COLO668 (cell line): ENCODE measurements at regions not wholly inside any gene's neighbourhood (a gene's known extent, or its start where the extent isn't known, plus 50 kb on each side); places are given as distances from the start of the nearest gene placed in this dataset.
A peak's percentile ranks its signal among the peaks of the same experiment; 100 is the strongest.
"Not testable (repeated sequence)": the region's sequence is repeated elsewhere in the genome, so short reads cannot be mapped to it uniquely, and the experiment has no call there.

Source experiments
- DNase-seq: peaks from one replicate; lab custom pipeline; 2025; ENCODE audit not compliant: unreplicated experiment; lab: John Stamatoyannopoulos, UW

DNA sequence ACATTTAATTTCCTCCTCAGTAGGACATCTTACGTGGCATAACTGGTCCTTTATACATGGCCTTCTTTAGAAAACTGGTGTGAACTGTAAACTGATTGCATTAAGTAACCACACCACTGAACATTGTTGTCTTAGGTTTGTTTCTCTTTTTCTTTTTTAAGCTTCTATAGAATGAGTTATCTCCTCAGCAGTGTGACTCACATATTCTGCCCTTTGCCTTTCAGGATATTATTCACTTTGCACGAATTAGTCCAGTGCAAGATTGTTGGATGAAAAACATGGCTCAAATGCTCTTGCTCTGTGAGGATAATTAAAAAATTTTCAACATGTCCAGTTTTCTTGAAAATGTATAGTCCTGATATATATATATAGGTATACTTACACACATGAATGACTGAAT lies 147.6 kb downstream of the KBTBD8 start:
- no peak for DNase-seq

DNA sequence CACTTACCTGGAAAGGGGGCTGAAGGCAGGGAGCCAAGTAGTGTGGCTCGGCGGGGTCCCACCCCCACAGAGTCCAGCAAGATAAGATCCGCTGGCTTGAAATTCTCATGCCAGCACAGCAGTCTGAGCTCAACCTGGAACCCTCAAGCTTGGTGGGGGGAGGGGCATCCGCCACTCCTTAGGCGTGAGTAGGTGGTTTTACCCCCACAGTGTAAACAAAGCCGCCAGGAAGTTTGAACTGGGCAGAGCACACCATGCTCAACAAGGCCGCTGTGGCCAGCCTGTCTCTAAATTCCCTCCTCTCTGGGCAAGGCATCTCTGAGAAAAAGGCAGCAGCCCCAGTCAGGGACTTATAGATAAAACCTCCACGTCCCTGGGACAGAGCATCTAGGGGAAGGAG lies 156.3 kb downstream of the KBTBD8 start:
- peak; percentile 7 for DNase-seq

DNA sequence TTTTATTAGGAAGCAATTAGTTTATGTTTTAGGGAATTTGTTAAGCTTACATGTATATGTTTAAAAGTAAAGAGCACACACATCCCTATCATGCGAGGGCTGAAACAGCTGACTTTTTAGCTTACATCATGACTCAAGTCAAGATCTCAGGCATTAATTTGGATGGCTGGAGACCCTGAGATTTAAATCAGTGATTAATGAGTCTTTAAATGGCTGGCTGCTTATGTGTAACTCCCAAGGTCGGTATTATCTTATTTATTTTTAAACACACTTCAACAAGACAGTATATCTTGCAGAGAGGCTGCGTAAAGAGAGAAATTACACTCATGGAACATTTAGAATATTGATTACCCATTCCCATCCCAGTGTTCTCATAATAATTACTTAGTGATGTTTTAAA lies 169.4 kb downstream of the KBTBD8 start:
- DNase-seq = no peak

DNA sequence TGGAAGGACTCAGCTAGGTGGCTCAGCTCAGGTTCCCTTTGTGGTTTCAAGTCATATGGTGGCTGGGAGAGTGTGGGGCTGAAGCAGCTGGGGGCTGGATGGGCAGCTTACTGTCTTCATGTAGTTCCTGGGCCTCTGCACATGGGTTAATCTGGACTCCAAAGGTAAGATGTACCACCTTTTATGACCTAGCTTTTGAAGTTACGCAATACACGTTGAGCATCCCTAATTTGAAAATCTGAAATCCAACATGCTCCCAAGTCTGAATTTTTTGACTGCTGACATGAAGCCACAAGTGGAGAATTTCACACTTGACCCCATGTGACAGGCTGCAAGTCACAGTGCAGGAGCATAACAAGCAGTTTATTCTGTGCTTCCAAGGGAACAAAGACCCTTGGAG lies 173.7 kb downstream of the KBTBD8 start:
- DNase-seq = no peak

DNA sequence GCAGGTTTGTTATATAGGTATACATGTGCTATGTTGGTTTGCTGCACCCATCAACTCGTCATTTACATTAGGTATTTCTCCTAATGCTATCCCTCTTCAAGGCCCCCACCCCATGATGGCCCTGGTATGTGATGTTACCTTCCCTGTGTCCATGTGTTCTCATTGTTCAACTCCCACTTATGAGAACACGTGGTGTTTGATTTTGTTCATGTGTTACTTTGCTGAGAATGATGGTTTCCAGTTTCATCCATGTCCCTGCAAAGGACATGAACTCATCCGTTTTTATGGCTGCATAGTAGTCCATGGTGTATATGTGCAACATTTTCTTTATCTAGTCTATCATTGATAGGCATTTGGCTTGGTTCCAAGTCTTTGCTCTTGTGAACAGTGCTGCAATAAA lies 175.0 kb downstream of the KBTBD8 start:
- not testable (repeated sequence) for DNase-seq

DNA sequence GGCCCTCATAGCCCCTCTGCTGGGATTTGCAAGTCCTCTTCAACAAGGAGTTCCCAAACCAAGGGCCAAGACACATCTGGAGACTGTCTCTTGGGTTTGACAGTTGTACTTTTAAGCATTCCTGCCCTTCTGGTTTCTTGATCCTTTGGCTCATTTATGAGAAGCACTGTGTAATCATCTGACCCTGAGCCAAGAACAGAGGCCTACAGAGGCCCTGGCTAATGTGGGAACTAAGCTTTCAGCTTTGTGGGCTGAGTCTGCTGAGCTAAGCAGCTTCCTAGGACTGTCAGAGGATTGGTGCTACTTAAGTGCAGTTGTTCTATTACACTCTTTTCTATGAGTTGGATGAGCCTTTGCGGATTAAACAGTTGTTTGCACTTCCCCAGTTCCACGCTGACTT lies 178.3 kb downstream of the KBTBD8 start:
- DNase-seq = no peak

DNA sequence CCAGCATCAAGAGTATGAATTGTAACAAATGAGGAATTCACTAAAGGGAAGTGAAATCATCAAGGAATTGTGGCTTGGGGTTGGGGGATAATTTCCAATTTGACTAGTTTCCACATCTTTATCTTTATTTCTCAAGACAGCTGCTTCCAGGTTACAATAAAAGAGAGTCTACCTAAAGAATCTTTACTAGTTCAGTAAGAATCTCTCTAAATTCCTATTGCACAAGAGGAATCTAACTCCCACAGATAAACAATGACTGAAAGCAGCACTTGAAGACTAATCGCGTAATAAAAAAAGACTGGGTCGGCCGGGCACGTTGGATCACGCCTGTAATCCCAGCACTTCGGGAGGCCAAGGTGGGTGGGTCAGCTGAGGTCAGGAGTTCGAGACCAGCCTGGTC lies 194.4 kb downstream of the KBTBD8 start:
- DNase-seq = no peak

DNA sequence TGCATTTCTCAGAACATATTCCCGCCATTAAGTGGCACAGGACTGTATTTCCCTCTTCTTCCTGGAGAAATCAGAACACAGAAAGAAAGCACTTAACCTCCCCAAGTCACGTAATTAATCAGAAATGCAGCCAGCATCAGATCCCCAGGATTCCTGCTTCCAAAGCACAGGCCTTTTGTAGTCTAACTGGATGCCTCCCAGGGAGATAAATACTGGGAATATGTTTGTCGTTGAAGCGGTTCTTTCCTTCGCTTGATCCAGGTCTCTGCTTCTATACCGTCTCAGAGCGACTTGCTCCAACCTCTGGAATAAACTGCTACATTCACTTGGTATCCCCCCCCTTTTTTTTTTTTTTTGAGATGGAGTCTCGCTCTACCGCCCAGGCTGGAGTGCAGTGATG lies 198.6 kb downstream of the KBTBD8 start:
- DNase-seq = no peak

DNA sequence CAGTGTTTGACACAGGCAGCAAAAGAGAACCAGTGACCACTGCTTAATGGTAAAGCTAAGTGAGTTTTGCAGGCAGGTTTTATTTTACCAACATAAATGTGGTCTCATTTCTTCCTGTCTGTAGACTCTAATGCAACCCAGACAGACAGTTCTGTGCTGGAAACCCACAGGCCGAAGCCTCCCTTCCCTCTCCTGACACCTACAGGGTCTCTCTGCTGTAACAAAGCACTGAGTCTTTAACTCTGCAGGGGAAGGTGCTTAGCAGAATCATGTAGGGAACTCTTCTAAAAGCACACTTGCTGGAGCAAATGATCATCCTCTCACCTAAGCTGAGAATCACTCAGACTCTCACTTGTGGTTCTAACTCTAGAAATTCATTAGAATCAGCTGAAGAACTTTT lies 200.3 kb downstream of the KBTBD8 start:
- DNase-seq = no peak

DNA sequence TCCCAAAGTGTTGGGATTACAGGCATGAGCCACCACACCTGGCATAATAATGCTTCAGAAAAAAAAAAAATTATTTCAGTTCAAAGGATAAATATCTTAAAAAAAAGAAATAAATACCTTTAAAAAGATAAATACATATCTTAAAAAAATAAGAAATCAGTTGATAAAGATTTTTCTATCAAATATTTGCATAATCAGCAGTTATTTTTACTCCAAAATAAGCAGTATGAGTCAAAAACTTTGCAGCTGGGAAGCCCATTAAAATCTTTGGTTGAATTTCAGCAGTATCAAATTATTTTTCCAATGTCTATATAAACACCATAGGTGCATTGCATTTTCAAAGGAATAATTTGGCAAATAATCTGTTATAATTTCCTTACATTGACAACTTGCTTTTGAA lies 202.5 kb downstream of the KBTBD8 start:
- no peak for DNase-seq

DNA sequence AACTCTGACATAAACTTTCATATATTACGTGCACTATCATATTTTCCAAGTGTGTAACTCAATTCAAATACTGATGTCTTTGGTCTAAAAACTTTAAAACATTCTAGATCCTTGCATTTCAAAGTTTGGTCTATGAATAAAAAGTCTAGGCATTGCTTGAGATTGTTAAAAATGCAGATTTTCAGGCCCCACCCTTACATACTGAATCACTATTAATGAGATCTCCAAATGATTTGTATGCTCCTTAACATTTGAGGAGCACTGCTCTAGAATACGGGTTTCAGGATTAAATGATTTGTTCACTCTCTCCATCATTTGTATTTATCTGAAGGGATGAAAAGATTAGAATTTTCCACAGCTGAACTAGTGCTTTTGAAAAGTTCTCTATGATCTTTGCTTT lies 202.9 kb downstream of the KBTBD8 start:
- no peak for DNase-seq

DNA sequence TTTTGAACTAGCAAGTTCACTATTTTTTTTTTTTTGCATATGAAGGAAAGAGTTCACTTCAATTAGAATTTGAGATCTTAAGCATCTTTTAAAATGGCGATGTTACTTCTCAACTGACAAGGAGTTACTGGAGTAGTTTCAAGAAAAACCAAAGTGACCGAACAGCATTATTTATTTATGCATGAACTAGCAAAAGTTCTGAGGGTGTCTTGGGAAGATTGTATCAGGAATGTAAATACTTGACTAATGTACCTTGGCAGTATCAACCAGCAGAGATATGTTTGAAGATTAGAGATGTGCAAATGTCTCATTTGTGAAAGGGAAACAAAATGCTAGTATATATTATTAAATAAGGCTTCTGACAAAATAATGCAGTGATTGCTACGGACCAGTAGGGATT lies 203.9 kb downstream of the KBTBD8 start:
- DNase-seq = no peak

DNA sequence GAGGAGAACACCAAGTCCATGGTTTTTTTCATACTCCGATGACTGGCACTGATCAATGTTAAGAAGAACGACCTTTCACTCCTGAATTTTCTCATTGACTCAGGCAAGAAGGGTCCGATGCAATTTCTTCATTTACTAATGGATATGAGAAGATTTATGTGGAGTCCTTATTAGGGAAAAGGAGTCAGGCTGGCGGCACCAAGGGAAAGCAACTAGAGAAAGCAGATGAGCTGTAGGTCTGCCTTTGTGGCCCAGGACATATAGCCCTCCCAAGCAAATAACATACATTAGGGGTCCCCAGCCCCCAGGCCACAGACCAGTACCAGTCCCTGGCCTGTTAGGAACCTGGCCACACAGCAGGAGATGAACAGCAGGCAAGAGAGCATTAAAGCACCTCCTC lies 206.8 kb downstream of the KBTBD8 start:
- no peak for DNase-seq

DNA sequence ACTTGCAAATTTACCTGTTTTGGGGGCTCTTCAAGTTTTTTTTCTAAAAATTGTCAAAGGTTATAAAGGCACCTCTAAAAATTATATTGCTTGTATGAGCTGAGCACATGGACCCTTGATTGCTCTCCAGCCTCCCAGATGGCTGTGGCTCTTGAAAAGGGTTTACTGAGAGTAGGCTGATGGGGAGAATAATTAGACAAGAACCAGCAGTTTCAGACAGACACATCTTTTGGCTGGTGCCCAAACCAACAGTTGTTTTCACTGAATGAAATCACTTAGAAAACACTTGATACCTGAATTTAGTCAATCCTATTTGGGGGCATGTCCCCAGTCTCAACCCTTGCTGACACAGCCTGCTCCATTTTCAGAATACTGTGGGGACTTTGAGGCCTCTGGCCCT lies 217.6 kb downstream of the KBTBD8 start:
- no peak for DNase-seq

DNA sequence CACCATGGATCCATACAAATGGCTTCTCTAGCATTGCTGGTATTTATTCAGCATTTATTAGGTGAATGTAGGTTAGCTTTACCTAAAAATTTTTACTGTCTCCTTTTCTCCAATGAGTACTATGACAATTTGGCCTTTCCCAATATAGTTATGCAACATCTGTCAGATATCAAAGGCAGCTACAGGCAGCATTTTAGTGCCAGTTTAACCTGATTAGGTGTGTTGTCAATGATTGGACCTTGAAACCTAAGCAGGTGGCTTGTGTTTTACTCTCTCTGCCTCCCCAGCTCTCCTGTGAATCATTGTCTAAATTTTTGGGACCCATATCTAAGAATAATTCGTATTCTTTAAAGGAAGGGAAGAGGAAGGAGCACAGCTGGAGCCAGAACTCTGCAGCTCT lies 228.9 kb downstream of the KBTBD8 start:
- DNase-seq = no peak

DNA sequence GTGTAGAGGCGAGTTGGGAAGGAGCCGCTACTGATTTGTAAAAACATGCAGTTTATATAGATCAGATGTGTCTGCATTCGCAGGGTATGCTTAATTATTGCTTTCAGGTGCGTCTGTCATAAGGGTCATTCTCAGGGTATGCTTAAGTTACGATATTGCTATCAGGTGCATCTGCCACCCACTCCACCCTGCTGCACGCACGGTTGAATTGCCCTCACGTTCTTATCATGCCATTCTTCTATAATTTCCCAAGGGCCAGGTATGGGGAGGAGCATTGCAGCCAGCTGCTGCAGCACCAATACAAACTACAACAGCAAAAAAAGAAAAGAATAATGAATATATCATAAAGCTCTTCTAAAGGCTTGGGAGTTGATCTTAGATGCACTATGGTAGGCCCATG lies 230.0 kb downstream of the KBTBD8 start:
- DNase-seq = no peak

DNA sequence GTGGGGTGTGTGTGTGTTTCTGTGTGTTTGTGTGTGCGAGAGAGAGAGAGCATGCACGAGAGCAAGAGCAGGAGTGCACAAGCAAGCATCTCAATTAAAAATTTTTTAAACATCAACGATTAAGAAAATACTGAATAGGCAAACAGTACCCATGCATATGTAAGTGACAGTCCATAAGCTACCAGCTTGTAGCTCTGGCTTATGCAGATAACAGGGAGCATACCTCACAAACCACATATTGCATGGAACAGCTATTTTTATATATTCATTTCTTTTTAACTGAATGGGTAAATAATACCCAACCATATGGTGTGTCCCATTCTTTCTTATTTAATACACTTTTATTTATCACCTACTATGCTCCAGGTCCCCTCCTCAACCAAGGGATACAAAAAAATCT lies 234.5 kb downstream of the KBTBD8 start:
- no peak for DNase-seq

DNA sequence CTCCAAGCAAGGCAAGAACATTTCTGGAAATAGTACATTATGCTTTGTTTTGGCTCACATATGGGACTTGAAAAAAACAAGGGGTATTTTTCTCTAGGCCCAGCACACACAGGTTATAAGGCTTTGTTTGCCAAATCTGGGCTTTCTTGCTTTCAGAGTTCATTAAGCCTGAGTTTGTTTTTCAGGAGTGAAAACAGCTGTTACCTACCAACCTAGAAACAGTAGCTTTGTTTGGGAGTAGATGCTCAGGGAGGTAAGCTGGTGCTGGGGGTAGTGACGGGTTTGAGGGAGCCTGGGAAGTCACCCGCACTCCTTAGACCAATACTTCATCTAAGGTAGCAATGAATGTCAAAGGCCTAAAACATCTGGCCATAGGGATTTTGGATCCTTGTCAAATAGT lies 241.2 kb downstream of the KBTBD8 start:
- DNase-seq = no peak

DNA sequence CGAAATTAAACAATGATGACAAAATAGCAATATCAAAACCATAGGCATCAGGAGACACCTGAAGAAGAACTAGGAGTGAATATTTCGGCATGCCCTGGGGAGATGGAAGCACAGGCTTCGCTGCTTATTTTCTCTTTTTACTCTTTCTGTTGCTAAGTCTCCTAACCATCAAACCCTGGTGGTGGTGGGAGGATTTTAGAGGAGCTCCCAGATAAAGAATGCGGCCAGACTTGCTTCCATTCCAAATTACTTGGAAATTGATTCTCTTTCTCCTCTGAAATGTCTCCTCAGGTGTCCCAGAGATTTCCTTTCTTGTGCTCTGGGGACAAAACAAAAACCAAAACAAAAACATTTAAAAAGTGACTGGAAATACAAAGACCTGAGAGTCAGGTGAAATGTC lies 243.0 kb downstream of the KBTBD8 start:
- no peak for DNase-seq

DNA sequence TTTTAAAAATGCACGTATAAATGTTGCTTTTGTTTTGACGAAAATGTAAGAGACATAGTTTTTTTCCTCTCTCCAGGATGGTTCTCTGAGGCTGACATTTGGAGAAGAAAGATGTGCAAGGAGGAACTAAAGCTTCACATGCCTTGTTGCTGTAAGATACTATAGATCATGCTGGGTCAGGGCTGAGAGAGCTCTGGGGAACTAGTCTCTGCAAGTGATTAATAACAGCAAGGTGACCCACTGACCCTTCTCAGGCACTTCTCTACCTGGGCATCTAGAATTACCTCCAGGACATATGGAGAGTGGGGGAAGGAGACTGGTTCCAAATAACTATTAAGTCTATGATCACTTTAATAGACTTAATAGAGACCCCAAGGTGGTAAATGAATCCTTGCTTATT lies 246.0 kb downstream of the KBTBD8 start:
- DNase-seq = no peak

DNA sequence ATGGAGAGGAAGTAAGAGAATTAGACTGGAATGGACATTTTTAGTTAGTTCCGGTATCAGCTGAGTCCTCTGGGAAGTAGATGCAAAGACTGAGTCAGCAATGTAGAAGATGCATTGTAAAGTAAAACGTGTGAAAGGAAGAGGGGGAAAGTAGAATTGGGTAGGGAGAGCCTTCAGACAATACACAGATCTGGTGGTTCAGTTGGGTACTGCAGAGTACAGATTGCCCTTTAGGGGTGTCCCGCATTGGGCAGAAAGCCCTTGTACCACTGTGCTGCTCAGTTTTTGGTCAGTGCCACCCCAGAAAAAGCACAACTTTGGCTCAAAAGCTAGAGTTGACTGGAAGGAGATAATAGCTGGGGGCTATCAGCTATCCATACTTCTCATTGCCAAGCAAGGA lies 247.4 kb downstream of the KBTBD8 start:
- DNase-seq = no peak

DNA sequence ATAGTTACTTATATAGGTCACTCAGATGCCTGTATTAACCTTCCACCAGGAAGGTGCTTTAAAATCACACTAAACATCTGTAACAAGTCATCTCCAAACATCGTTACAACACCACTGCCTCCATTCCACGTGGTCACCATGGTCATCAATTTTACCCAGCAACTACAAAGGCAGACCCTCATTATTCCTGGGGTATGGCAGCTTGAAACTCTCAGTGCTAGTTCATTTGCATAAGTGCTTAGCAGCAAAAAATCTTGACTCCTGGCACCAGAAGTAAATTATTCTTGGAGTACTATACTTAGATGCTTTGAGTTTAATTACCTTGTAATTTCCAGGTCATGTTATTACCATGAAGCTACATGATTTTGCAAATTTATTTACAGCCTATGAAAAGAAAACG lies 250.6 kb downstream of the KBTBD8 start:
- no peak for DNase-seq

DNA sequence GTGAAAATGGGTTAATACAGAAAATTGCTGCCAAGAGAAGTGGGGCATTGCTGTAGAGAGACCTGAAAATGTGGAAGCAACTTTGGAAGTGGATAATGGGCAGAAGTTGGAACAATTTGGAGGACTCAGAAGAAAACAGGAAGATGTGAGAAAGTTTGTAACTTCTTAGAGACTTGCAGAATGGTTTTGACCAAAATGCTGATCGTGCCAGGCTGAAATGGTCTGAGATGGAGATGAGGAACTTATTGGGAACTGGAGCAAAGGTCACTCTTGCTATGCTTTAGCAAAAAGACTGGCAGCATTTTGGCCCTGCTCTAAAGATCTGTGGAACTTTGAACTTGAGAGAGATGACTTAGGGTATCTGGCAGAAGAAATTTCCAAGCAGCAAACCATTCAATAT lies 254.8 kb downstream of the KBTBD8 start:
- not testable (repeated sequence) for DNase-seq

DNA sequence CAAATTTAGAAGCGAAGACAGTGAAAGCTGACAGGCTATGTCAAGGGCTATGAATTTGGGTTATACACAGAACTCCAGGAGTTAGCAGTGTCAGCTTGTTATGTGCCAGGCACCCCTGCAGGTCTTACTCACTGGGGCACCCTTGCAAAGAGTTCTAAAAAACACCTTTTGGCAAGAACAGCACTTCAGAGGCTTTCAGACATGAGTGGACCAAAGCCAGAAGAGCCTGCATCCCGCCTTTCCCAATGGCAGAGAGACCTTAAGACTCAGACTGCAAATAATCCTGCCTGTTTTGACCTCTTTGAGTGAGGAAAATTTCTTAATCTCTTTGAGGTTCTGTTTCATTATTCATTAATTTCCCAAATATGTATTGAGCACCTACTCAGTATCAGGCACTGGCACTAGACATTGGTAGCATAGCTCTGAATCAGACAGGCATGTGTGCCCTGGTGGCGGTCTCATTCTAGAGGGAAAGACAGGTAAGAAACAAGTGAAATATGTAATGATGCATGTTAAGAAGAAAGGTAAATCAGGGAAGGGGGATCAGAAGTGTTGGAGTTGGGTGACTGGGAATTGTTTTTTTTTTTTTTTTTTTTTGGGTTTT lies 280.0 kb downstream of the KBTBD8 start:
- no peak for DNase-seq
